Tibial nerve (tissue), 4 donors: ENCODE measurements at regions not wholly inside any gene's neighbourhood (a gene's known extent, or its start where the extent isn't known, plus 50 kb on each side); places are given as distances from the start of the nearest gene placed in this dataset.
"Not testable (repeated sequence)": the region's sequence is repeated elsewhere in the genome, so short reads cannot be mapped to it uniquely, and the experiment has no call there.

Source experiments
- DNase-seq, 2 donors: peaks; one replicate each; pipeline ENCODE4 v3.0.0-alpha.2; 2019; ENCODE audit warnings: low spot score in 2 of 2
- H3K27ac ChIP-seq, 4 donors: fragments of 200-600 bp; sonication (generic) in 3 of 4; one replicate each; pipeline ENCODE4 v1.5.1; 2017 to 2019; ENCODE audit warnings: mild to moderate bottlenecking in 1 of 4
- H3K27me3 ChIP-seq, 2 donors: fragments of 200-600 bp; sonication (generic) in 1 of 2; one replicate each; pipeline versions ENCODE4 v1.5.1 to v1.6.0; 2017 to 2019
- H3K36me3 ChIP-seq, 3 donors: fragments of 200-600 bp; sonication (generic); one replicate each; pipeline ENCODE4 v1.5.1; 2018 to 2019
- H3K4me1 ChIP-seq, 4 donors: fragments of 200-600 bp; sonication (generic) in 3 of 4; one replicate each; pipeline ENCODE4 v1.5.1; 2017 to 2019
- H3K4me3 ChIP-seq, 4 donors: fragments of 200-600 bp; sonication (generic) in 3 of 4; one replicate each; pipeline ENCODE4 v1.5.1; 2017 to 2019; ENCODE audit warnings: mild to moderate bottlenecking in 1 of 4, moderate library complexity in 1 of 4
- H3K9me3 ChIP-seq, 4 donors: fragments of 200-600 bp; sonication (generic) in 3 of 4; one replicate each; pipeline ENCODE4 v1.5.1; 2017 to 2019
- EP300 ChIP-seq, 2 donors: sonication (generic); formaldehyde crosslinking; IDR thresholded peaks; one replicate each; pipeline ENCODE4 v1.6.1; 2017; ENCODE audit warnings: antibody characterized with exemption in 2 of 2, mild to moderate bottlenecking in 1 of 2
- POLR2A ChIP-seq, 2 donors: fragments of 450-650 bp; IDR thresholded peaks; one replicate each; pipeline ENCODE4 v1.6.1; 2017; ENCODE audit warnings: antibody characterized with exemption in 2 of 2, mild to moderate bottlenecking in 2 of 2, moderate library complexity in 2 of 2
- WGBS, 2 donors: methylation state at CpG; one replicate each; pipeline ENCODE4 v1.1.5; 2018; 5-methylcytosine and 5-hydroxymethylcytosine counted together
- TF ChIP-seq, protein P1 (sequence below), 5 experiments: fragments of 200-600 bp in 3 of 5; fragments of 450-650 bp in 2 of 5; sonication (generic) in 3 of 5; IDR thresholded peaks; one replicate each; pipeline ENCODE4 v1.5.1; 2016 to 2019; ENCODE audit warnings: antibody characterized with exemption in 5 of 5, mild to moderate bottlenecking in 3 of 5, moderate library complexity in 2 of 5

- Histone ChIP-seq H3K27ac (no peak overlapping the region), H3K9me3 (no peaks in the 10 kb centered on the region), H3K27me3 (no peaks in the 10 kb centered on the region), H3K4me1 (no peaks in the 10 kb centered on the region), H3K4me3 (no peak overlapping the region), H3K36me3 (no peaks in the 10 kb centered on the region)
- 74% methylated on average over 3 of the region's 3 CpGs for WGBS, 2 donors
- TF ChIP-seq EP300 (IDR thresholded peaks at IDR 0.05): no peak
- TF ChIP-seq, protein P1, sequence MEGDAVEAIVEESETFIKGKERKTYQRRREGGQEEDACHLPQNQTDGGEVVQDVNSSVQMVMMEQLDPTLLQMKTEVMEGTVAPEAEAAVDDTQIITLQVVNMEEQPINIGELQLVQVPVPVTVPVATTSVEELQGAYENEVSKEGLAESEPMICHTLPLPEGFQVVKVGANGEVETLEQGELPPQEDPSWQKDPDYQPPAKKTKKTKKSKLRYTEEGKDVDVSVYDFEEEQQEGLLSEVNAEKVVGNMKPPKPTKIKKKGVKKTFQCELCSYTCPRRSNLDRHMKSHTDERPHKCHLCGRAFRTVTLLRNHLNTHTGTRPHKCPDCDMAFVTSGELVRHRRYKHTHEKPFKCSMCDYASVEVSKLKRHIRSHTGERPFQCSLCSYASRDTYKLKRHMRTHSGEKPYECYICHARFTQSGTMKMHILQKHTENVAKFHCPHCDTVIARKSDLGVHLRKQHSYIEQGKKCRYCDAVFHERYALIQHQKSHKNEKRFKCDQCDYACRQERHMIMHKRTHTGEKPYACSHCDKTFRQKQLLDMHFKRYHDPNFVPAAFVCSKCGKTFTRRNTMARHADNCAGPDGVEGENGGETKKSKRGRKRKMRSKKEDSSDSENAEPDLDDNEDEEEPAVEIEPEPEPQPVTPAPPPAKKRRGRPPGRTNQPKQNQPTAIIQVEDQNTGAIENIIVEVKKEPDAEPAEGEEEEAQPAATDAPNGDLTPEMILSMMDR (IDR thresholded peaks at IDR 0.05): no peak
- DNase-seq: no peak
These were observed 680.2 kb upstream of the MMS22L start for GRCh38 chr6:97963193-97963592.

GRCh38 chr6:97969065-97969464 is 686.0 kb upstream of the MMS22L start:
- Histone ChIP-seq H3K27ac (no peak overlapping the region), H3K27me3 (no peaks in the 10 kb centered on the region), H3K4me1 (no peaks in the 10 kb centered on the region), H3K9me3 (no peaks in the 10 kb centered on the region), H3K4me3 (no peak overlapping the region), H3K36me3 (no peaks in the 10 kb centered on the region)
- no peak for TF ChIP-seq EP300 (IDR thresholded peaks at IDR 0.05)
- TF ChIP-seq, protein P1 (IDR thresholded peaks at IDR 0.05): no peak
- no peak for TF ChIP-seq POLR2A (IDR thresholded peaks at IDR 0.05)
- DNase-seq: no peak
- WGBS, 2 donors: 85 to 88% methylated on average over 1 of the region's 1 CpG

DNA sequence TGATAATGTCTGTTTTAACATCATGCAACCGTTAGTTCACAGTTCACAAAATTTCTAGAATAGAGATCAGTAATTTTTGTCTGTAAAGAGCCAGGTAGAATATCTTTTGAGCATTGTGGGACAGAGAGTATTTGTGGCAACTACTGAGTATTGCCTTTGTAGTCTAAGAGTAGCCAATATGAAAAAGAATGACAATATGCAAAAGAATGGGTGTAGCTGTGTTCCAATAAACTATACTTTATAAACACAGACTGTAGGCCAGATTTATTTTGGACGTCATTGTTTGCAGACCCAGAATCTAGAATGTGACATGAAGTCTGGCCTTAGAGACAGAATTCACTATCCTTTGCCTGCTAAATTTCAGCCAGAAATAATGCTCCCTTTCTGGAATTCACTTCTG is 694.1 kb upstream of the MMS22L start:
- no peaks in the 10 kb centered on the region for H3K27me3 ChIP-seq
- H3K27ac ChIP-seq: no peak overlapping the region
- TF ChIP-seq EP300 (IDR thresholded peaks at IDR 0.05) (no peak), POLR2A (IDR thresholded peaks at IDR 0.05) (no peak)
- TF ChIP-seq, protein P1 (IDR thresholded peaks at IDR 0.05): no peak
- H3K36me3 ChIP-seq: no peaks in the 10 kb centered on the region
- no peak for DNase-seq
- no peaks in the 10 kb centered on the region for H3K9me3 ChIP-seq
- H3K4me3 ChIP-seq: no peak overlapping the region
- H3K4me1 ChIP-seq: no peaks in the 10 kb centered on the region
- 44 to 46% methylated on average over 2 of the region's 2 CpGs for WGBS, 2 donors

DNA sequence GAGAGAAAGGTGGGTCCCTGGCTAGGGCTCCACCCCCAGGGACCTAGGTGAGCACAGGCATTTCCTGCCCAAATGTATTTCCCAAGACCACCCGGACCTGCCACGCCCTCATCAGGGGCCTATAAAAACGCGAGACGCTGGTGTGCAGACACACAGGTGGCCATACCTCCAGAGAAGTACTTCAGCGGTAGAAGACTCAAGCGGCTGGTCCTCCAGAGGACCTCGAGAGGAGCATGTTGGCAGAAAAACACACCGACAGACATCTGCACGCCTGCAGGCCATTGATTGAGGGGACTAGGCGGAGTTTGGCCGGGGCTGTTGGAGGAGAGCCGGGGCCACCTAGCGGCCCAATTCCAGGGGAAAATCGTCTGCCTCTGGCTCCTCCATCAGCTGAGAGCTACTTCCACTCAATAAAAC is 695.8 kb upstream of the MMS22L start:
- DNase-seq: no peak
- Histone ChIP-seq H3K4me3 (no peak overlapping the region), H3K9me3 (no peaks in the 10 kb centered on the region), H3K4me1 (no peaks in the 10 kb centered on the region), H3K36me3 (no peaks in the 10 kb centered on the region), H3K27me3 (no peaks in the 10 kb centered on the region), H3K27ac (no peak overlapping the region)
- 85 to 89% methylated on average over 15 of the region's 15 CpGs for WGBS, 2 donors
- no peak for TF ChIP-seq EP300 (IDR thresholded peaks at IDR 0.05)
- TF ChIP-seq, protein P1 (IDR thresholded peaks at IDR 0.05): no peak
- TF ChIP-seq POLR2A (IDR thresholded peaks at IDR 0.05): no peak

DNA sequence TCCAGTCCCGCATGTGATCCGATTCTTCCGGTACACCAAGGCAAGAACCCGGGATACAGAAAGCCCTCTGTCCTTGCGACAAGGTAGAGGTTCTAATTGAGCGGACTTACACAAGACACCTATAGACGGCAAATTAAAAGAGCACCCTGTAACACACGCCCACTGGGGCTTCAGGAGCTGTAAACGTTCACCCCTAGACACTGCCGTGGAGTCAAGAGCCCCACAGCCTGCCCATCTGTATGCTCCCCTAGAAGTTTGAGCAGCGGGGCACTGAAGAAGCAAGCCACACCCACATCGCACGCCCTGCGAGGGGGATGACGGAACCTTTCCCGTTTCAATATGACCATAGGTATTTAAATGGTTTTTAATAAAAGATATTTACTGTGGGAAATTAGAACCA is 696.3 kb upstream of the MMS22L start:
- not testable (repeated sequence) for H3K27ac ChIP-seq, DNase-seq, H3K36me3 ChIP-seq, H3K27me3 ChIP-seq, H3K4me3 ChIP-seq, H3K9me3 ChIP-seq, H3K4me1 ChIP-seq
- WGBS, 2 donors: 93% methylated on average over 16 of the region's 16 CpGs

- H3K27me3 ChIP-seq: no peaks in the 10 kb centered on the region
- no peaks in the 10 kb centered on the region for H3K4me1 ChIP-seq
- TF ChIP-seq, protein P1 (IDR thresholded peaks at IDR 0.05): no peak
- TF ChIP-seq EP300 (IDR thresholded peaks at IDR 0.05) (no peak), POLR2A (IDR thresholded peaks at IDR 0.05) (no peak)
- no peaks in the 10 kb centered on the region for H3K9me3 ChIP-seq
- no peak overlapping the region for H3K27ac ChIP-seq
- H3K4me3 ChIP-seq: no peak overlapping the region
- 24 to 43% methylated on average over 1 of the region's 1 CpG for WGBS, 2 donors
- no peaks in the 10 kb centered on the region for H3K36me3 ChIP-seq
- no peak for DNase-seq
These were observed 706.4 kb upstream of the MMS22L start for GRCh38 chr6:97989451-97989850.
